Stimulated activated naive B cell treated with anti-CD40 and anti-IgM and Interleukin-4, amounts not matched to agents 10 μg/mL and 1 μg/mL and 100 μg/mL, for 72 hours (primary cell): ENCODE measurements at regions not wholly inside any gene's neighbourhood (a gene's known extent, or its start where the extent isn't known, plus 50 kb on each side); places are given as distances from the start of the nearest gene placed in this dataset.
"Not testable (repeated sequence)": the region's sequence is repeated elsewhere in the genome, so short reads cannot be mapped to it uniquely, and the experiment has no call there.

Experiments used
- ATAC-seq, 2 donors: fragments of 150-1000 bp; cut with Tn5 transposase; replicated peaks; 2 replicates each; pipeline ENCODE4 v1.10.0; 2021; ENCODE audit warnings: moderate library complexity in 1 of 2
- DNase-seq: peaks from one replicate; pipeline ENCODE4 v3.0.0; 2021
- H3K27ac Mint-ChIP-seq: one replicate; pipeline ENCODE4 v1.8.0; 2022; ENCODE audit warnings: mild to moderate bottlenecking, mixed read lengths
- H3K27me3 Mint-ChIP-seq, 2 donors: one replicate each; pipeline ENCODE4 v1.8.0; 2022; ENCODE audit warnings: mixed read lengths in 2 of 2
- H3K36me3 Mint-ChIP-seq, 2 donors: one replicate each; pipeline ENCODE4 v1.8.0; 2022; ENCODE audit warnings: mixed read lengths in 2 of 2, mild to moderate bottlenecking in 1 of 2
- H3K4me1 Mint-ChIP-seq, 2 donors: one replicate each; pipeline ENCODE4 v1.8.0; 2022; ENCODE audit warnings: mixed read lengths in 2 of 2, mild to moderate bottlenecking in 1 of 2
- H3K4me3 Mint-ChIP-seq, 2 donors: one replicate each; pipeline ENCODE4 v1.8.0; 2022; ENCODE audit warnings: mild to moderate bottlenecking in 2 of 2, mixed read lengths in 2 of 2, moderate library complexity in 1 of 2
- H3K9me3 Mint-ChIP-seq, 2 donors: one replicate each; pipeline ENCODE4 v1.8.0; 2022; ENCODE audit warnings: mixed read lengths in 2 of 2, mild to moderate bottlenecking in 1 of 2

GRCh38 chr2:122531290-122532071 lies 776.0 kb downstream of the TSN start:
- Mint-ChIP-seq H3K9me3 (peaks cover 5% of the 10 kb centered on the region in 2 donors), H3K4me3 (no peak overlapping the region), H3K27ac (no peak overlapping the region), H3K36me3 (no peaks in the 10 kb centered on the region), H3K27me3 (no peaks in the 10 kb centered on the region), H3K4me1 (no peaks in the 10 kb centered on the region)
- ATAC-seq (no peak), DNase-seq (no peak)

DNA sequence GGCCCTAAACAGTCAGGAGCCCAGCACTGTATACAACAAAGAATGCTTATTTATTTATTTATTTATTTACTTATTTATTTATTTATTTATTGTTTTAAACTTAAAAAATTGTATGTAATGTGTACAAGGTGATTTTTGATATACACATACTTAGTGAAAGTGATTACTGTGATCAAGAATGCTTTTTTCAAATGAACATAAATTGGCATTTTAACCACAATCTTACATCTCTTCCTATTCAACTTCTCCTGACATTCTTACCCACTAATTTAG lies 776.6 kb downstream of the TSN start:
- Mint-ChIP-seq H3K27ac (peak overlapping the region; percentile 20), H3K27me3 (no peaks in the 10 kb centered on the region), H3K36me3 (no peaks in the 10 kb centered on the region), H3K4me3 (no peak overlapping the region), H3K9me3 (peaks cover 5% of the 10 kb centered on the region in 2 donors), H3K4me1 (no peaks in the 10 kb centered on the region)
- ATAC-seq = no peak
- DNase-seq = no peak

DNA sequence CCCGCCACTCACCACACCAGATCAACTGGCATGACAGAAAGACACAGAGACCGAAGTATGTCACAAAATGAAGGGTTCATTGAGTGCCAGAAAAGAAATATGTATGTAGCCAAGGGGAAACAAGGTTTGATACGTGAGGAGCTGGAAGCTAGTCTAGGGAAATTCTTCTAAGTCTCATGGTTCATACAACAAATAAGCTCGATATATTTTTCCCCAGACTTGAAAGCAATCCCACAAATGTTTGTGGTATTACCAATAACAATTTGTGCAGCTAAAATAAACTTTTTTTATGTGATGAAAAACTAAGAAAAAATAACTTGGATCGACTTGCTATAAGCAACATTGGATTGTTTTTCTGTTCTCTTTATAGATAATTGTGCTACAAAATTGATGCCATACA lies 777.0 kb downstream of the TSN start:
- Mint-ChIP-seq H3K27ac (no peak overlapping the region), H3K9me3 (peaks cover 5% of the 10 kb centered on the region in 2 donors), H3K4me1 (no peaks in the 10 kb centered on the region), H3K4me3 (no peak overlapping the region), H3K36me3 (no peaks in the 10 kb centered on the region), H3K27me3 (no peaks in the 10 kb centered on the region)
- no peak for DNase-seq
- ATAC-seq = no peak

DNA sequence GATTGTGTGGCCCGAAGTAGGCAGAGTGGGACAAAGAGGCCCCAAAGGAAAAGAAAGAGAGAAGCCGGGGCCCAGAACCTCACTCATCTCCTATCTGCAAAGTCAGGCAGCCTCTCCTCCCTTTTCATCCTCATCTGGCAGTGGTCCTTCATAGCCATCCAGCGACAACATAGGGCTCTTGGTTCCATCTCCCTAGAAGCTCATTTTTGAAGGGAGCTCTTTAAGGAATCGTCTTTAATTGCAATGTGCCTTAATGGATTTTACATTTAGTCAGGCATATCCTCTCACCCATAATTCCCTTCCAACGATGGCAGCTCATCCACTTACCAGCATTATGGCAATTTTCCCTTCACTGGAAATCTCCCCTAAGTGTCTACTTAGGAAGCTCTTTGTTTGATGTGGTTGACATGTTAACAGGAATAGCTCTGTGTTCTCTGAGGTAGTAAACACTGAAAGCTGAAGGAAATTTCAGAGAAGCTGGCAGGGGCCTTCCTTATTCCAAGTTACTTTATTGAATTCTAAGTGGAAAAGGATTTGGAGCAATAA lies 780.6 kb downstream of the TSN start:
- Mint-ChIP-seq H3K27me3 (no peaks in the 10 kb centered on the region), H3K36me3 (no peaks in the 10 kb centered on the region), H3K9me3 (peaks cover 5 to 7% of the 10 kb centered on the region in 2 donors), H3K27ac (no peak overlapping the region), H3K4me3 (no peak overlapping the region), H3K4me1 (no peaks in the 10 kb centered on the region)
- no peak for DNase-seq
- no peak for ATAC-seq

DNA sequence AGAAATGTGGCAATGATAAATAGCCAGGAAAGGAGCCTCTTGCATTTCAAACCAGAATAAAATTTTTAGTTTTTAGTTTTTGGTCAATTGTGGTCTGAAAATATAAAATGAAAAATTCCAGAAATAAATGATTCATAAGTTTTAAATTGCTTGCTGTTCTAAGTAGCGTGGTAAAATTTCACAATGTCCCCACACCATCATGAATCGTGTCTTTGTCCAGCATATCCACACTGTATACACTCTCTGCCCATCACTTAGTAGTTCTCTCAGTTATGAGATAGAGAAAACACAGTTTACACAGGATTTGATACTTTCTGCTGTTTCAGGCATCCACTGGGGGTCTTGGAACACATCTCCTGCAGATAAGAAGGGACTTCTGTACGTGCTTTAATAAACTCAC lies 783.9 kb downstream of the TSN start:
- ATAC-seq = no peak
- H3K9me3 Mint-ChIP-seq = peaks cover 5 to 9% of the 10 kb centered on the region in 2 donors
- no peaks in the 10 kb centered on the region for H3K27me3 Mint-ChIP-seq
- no peaks in the 10 kb centered on the region for H3K4me1 Mint-ChIP-seq
- H3K4me3 Mint-ChIP-seq = no peak overlapping the region
- H3K27ac Mint-ChIP-seq = no peak overlapping the region
- no peak for DNase-seq
- H3K36me3 Mint-ChIP-seq = no peaks in the 10 kb centered on the region

- Mint-ChIP-seq H3K27me3 (no peaks in the 10 kb centered on the region), H3K36me3 (no peaks in the 10 kb centered on the region), H3K9me3 (peaks cover 4 to 9% of the 10 kb centered on the region in 2 donors), H3K4me1 (no peaks in the 10 kb centered on the region), H3K4me3 (no peak overlapping the region), H3K27ac (no peak overlapping the region)
- no peak for DNase-seq
- no peak for ATAC-seq
Observed at GRCh38 chr2:122539920-122540319, 784.5 kb downstream of the TSN start.

GRCh38 chr2:122542236-122542635 lies 786.8 kb downstream of the TSN start:
- Mint-ChIP-seq H3K4me1 (no peaks in the 10 kb centered on the region), H3K36me3 (no peaks in the 10 kb centered on the region), H3K9me3 (peaks cover 0 to 3% of the 10 kb centered on the region in 2 donors), H3K27ac (no peak overlapping the region), H3K4me3 (no peak overlapping the region), H3K27me3 (no peaks in the 10 kb centered on the region)
- no peak for DNase-seq
- no peak for ATAC-seq

DNA sequence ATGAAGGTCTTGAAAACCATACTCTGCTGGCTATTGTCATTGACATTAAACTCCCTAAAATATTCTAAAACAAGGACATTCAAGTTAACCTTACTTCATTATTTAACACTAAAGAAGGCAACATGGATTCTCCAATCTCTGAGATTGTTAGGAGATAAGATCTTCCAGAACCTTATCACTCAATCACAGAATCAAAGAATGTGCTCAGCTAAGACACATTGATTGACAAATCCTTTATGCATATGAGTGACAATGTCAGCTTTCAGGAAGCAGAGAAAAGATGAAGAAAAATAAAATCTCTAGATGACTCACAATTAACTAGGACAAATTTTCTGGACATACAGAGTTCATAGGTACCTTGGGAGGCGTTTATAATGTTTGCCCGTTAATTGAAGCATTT lies 787.2 kb downstream of the TSN start:
- ATAC-seq (no peak), DNase-seq (no peak)
- Mint-ChIP-seq H3K27ac (no peak overlapping the region), H3K4me1 (no peaks in the 10 kb centered on the region), H3K36me3 (no peaks in the 10 kb centered on the region), H3K9me3 (peaks cover 0 to 3% of the 10 kb centered on the region in 2 donors), H3K27me3 (no peaks in the 10 kb centered on the region), H3K4me3 (no peak overlapping the region)

DNA sequence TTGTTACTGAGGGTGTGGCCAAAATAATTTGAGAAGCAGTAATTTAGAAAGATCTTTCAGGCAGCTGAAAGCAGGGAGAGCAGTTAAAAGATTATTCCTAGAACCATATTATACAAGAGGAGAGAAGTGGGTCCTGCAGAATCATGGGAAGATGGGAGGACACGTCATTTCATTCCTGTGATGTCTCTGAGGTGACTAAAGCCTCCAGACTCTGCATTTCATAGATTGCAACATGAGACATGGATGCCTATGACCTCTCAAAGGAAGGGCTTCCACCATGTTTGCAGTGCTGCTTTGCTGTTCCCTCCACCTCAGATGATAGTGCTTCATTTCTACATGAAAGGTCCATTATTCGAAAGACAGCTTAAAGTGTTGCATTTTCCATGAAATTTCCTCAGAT lies 788.4 kb downstream of the TSN start:
- H3K9me3 Mint-ChIP-seq = peaks cover 0 to 3% of the 10 kb centered on the region in 2 donors
- no peaks in the 10 kb centered on the region for H3K36me3 Mint-ChIP-seq
- ATAC-seq (no peak), DNase-seq (no peak)
- no peaks in the 10 kb centered on the region for H3K27me3 Mint-ChIP-seq
- H3K4me3 Mint-ChIP-seq = no peak overlapping the region
- H3K27ac Mint-ChIP-seq = no peak overlapping the region
- H3K4me1 Mint-ChIP-seq = no peaks in the 10 kb centered on the region

- Mint-ChIP-seq H3K27me3 (no peaks in the 10 kb centered on the region), H3K4me3 (no peak overlapping the region), H3K27ac (no peak overlapping the region), H3K4me1 (no peaks in the 10 kb centered on the region), H3K36me3 (no peaks in the 10 kb centered on the region), H3K9me3 (peaks cover 7 to 9% of the 10 kb centered on the region in 2 donors)
- ATAC-seq (no peak), DNase-seq (no peak)
Observed at GRCh38 chr2:122545821-122546220, 790.4 kb downstream of the TSN start.

DNA sequence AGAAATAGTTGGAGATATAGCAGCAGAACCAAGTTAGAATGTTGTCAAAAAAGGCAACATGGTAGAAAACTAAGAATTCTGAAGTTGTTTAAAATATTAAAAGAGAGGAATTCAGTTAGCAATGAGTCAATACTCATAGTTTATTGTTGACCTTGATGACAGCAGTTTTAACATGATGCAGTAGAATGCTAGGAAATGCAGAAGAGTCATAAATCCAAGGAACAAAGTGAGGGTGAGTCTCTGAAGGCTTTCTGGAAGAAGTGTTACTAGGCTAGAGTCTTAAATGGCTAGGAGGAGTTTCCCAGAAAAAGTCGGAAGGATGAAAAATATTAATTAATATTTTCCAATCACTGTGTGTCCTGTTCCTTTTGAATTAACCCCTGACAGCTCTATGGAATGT lies 807.3 kb downstream of the TSN start:
- no peak overlapping the region for H3K27ac Mint-ChIP-seq
- no peaks in the 10 kb centered on the region for H3K27me3 Mint-ChIP-seq
- no peak for DNase-seq
- no peaks in the 10 kb centered on the region for H3K4me1 Mint-ChIP-seq
- ATAC-seq = no peak
- no peak overlapping the region for H3K4me3 Mint-ChIP-seq
- H3K36me3 Mint-ChIP-seq = no peaks in the 10 kb centered on the region
- no peaks in the 10 kb centered on the region for H3K9me3 Mint-ChIP-seq

DNA sequence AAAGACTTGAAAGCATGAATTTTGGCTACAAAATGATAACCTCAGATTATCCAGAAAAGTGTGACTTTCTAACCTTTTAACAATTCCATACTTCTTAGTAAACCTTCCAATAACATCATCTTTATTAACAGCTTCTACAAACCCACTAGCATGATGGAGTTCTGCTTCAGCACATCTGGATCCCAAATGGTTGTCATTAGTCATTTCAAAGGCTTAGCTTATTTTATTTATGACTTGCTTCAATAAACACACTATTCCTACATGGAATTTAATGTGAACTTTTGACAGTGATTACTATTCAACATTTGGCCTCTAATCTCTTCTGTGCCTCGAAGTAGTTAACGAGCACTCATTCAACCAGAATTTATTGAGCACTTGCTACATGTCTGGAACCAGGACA lies 808.3 kb downstream of the TSN start:
- H3K4me1 Mint-ChIP-seq = no peaks in the 10 kb centered on the region
- no peaks in the 10 kb centered on the region for H3K9me3 Mint-ChIP-seq
- H3K36me3 Mint-ChIP-seq = no peaks in the 10 kb centered on the region
- H3K27ac Mint-ChIP-seq = no peak overlapping the region
- DNase-seq = no peak
- H3K4me3 Mint-ChIP-seq = no peak overlapping the region
- H3K27me3 Mint-ChIP-seq = no peaks in the 10 kb centered on the region
- ATAC-seq = no peak

DNA sequence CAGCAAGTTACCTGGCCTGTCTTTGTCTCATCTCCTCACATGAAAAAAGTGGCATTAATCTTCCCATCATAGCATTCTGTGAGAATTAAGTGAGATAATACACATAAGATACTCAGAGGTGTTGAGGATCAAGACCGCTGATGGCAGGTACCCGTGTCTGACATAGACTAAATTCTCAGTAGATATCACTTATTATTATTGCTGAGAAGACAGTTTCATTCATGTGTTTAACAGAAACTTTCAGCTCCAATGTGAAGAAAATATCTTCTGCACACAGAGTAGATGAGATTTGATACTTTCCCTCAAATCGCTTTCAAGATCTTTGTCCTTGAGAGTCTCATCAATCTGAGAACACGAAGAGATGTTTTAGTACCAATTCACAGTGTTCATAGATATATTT lies 809.4 kb downstream of the TSN start:
- no peak overlapping the region for H3K27ac Mint-ChIP-seq
- H3K36me3 Mint-ChIP-seq = no peaks in the 10 kb centered on the region
- H3K4me3 Mint-ChIP-seq = no peak overlapping the region
- DNase-seq (no peak), ATAC-seq (no peak)
- no peaks in the 10 kb centered on the region for H3K4me1 Mint-ChIP-seq
- H3K27me3 Mint-ChIP-seq = no peaks in the 10 kb centered on the region
- H3K9me3 Mint-ChIP-seq = no peaks in the 10 kb centered on the region

GRCh38 chr2:122565364-122565763 lies 809.9 kb downstream of the TSN start:
- no peaks in the 10 kb centered on the region for H3K9me3 Mint-ChIP-seq
- DNase-seq (no peak), ATAC-seq (no peak)
- no peaks in the 10 kb centered on the region for H3K36me3 Mint-ChIP-seq
- H3K27me3 Mint-ChIP-seq = no peaks in the 10 kb centered on the region
- no peak overlapping the region for H3K27ac Mint-ChIP-seq
- no peak overlapping the region for H3K4me3 Mint-ChIP-seq
- no peaks in the 10 kb centered on the region for H3K4me1 Mint-ChIP-seq

DNA sequence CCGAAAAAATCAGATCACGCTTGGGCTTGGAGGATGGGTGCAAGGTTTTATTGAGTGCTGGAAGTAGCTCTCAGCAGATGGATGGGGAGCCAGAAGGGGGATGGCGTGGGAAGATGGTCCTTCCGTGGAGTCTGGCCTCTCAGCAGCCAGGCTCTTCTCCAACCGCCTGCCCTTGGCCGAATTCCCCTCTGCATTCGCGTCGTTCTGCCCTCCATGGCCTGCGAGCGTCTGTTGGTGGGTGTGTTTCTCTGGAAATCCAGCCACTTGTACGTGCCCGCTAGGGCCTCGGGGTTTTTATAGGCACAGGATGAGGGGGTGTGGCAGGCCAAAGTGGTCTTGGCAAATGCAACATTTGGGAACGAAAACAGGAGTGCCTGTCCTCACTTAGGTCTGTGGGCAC lies 815.2 kb downstream of the TSN start:
- Mint-ChIP-seq H3K27ac (no peak overlapping the region), H3K4me1 (no peaks in the 10 kb centered on the region), H3K27me3 (no peaks in the 10 kb centered on the region), H3K9me3 (peaks cover 0 to 1% of the 10 kb centered on the region in 2 donors), H3K36me3 (no peaks in the 10 kb centered on the region), H3K4me3 (no peak overlapping the region)
- ATAC-seq = no peak
- no peak for DNase-seq

- H3K27me3 Mint-ChIP-seq, H3K27ac Mint-ChIP-seq, DNase-seq, H3K36me3 Mint-ChIP-seq, H3K9me3 Mint-ChIP-seq, H3K4me3 Mint-ChIP-seq, H3K4me1 Mint-ChIP-seq, ATAC-seq: not testable (repeated sequence)
Observed at GRCh38 chr2:122571471-122571870, 816.0 kb downstream of the TSN start.
